ENCODE measurements at regions not wholly inside any gene's neighbourhood (a gene's known extent, or its start where the extent isn't known, plus 50 kb on each side); places are given as distances from the start of the nearest gene placed in this dataset.

- H3K4me3 Mint-ChIP-seq (ENCODE audit: low read depth), result no peak overlapping the region
Observed at GRCh38 chr11:32255841-32256240, 165.0 kb downstream of the RCN1 start.

GRCh38 chr11:32256466-32256865, 165.6 kb downstream of the RCN1 start:
- no peak for DNase-seq (ENCODE audit: low spot score)
- H3K36me3 Mint-ChIP-seq (ENCODE audit: low read depth), result no peaks in the 10 kb centered on the region
- no peaks in the 10 kb centered on the region for H3K4me1 Mint-ChIP-seq (ENCODE audit: low read depth)
- H3K27ac Mint-ChIP-seq, result no peak overlapping the region
- peaks cover 2% of the 10 kb centered on the region for H3K27me3 Mint-ChIP-seq (ENCODE audit: low read depth)
- intact Hi-C loops (cut with micrococcal nuclease), result no loop called here
- no peaks in the 10 kb centered on the region for H3K9me3 Mint-ChIP-seq
- no peak overlapping the region for H3K4me3 Mint-ChIP-seq (ENCODE audit: low read depth)

More at GRCh38 chr11:32255841-32256240, 165.0 kb downstream of the RCN1 start:
- no peaks in the 10 kb centered on the region for H3K36me3 Mint-ChIP-seq (ENCODE audit: low read depth)
- H3K9me3 Mint-ChIP-seq, result no peaks in the 10 kb centered on the region
- no peaks in the 10 kb centered on the region for H3K4me1 Mint-ChIP-seq (ENCODE audit: low read depth)
- intact Hi-C loops (cut with micrococcal nuclease), result no loop called here
- H3K27me3 Mint-ChIP-seq (ENCODE audit: low read depth), result peaks cover 2% of the 10 kb centered on the region
- no peak overlapping the region for H3K27ac Mint-ChIP-seq
- DNase-seq (ENCODE audit: low spot score), result no peak

GRCh38 chr11:32259641-32260081, 168.8 kb downstream of the RCN1 start:
- intact Hi-C loops (cut with micrococcal nuclease), result no loop called here
- no peaks in the 10 kb centered on the region for H3K36me3 Mint-ChIP-seq (ENCODE audit: low read depth)
- no peak for DNase-seq (ENCODE audit: low spot score)
- H3K4me3 Mint-ChIP-seq (ENCODE audit: low read depth), result no peak overlapping the region
- no peak overlapping the region for H3K27ac Mint-ChIP-seq
- H3K4me1 Mint-ChIP-seq (ENCODE audit: low read depth), result no peaks in the 10 kb centered on the region
- peaks cover 2% of the 10 kb centered on the region for H3K27me3 Mint-ChIP-seq (ENCODE audit: low read depth)
- no peaks in the 10 kb centered on the region for H3K9me3 Mint-ChIP-seq

GRCh38 chr11:32262367-32262766, 171.5 kb downstream of the RCN1 start:
- Mint-ChIP-seq H3K9me3 (no peaks in the 10 kb centered on the region), H3K4me1 (ENCODE audit: low read depth) (no peaks in the 10 kb centered on the region), H3K36me3 (ENCODE audit: low read depth) (no peaks in the 10 kb centered on the region), H3K27me3 (ENCODE audit: low read depth) (peaks cover 5% of the 10 kb centered on the region), H3K27ac (no peak overlapping the region), H3K4me3 (ENCODE audit: low read depth) (no peak overlapping the region)
- no peak for DNase-seq (ENCODE audit: low spot score)
- intact Hi-C loops (cut with micrococcal nuclease), result no loop called here

- Mint-ChIP-seq H3K27ac (no peak overlapping the region), H3K36me3 (ENCODE audit: low read depth) (no peaks in the 10 kb centered on the region), H3K4me3 (ENCODE audit: low read depth) (no peak overlapping the region), H3K9me3 (no peaks in the 10 kb centered on the region), H3K27me3 (ENCODE audit: low read depth) (peaks cover 7% of the 10 kb centered on the region), H3K4me1 (ENCODE audit: low read depth) (no peaks in the 10 kb centered on the region)
- DNase-seq (ENCODE audit: low spot score), result no peak
- intact Hi-C loops (cut with micrococcal nuclease), result no loop called here
Observed at GRCh38 chr11:32265911-32266310, 169.4 kb downstream of the WT1 start.

- Mint-ChIP-seq H3K27me3 (ENCODE audit: low read depth) (peaks cover 9% of the 10 kb centered on the region), H3K4me3 (ENCODE audit: low read depth) (no peak overlapping the region), H3K9me3 (no peaks in the 10 kb centered on the region)
Observed at GRCh38 chr11:32266601-32267000, 168.7 kb downstream of the WT1 start.

GRCh38 chr11:32267679-32268187, 167.6 kb downstream of the WT1 start:
- no peak overlapping the region for H3K27ac Mint-ChIP-seq
- H3K27me3 Mint-ChIP-seq (ENCODE audit: low read depth), result peaks cover 13% of the 10 kb centered on the region
- intact Hi-C loops (cut with micrococcal nuclease), result no loop called here
- DNase-seq (ENCODE audit: low spot score), result no peak
- no peaks in the 10 kb centered on the region for H3K4me1 Mint-ChIP-seq (ENCODE audit: low read depth)
- H3K4me3 Mint-ChIP-seq (ENCODE audit: low read depth), result no peak overlapping the region
- no peaks in the 10 kb centered on the region for H3K36me3 Mint-ChIP-seq (ENCODE audit: low read depth)
- no peaks in the 10 kb centered on the region for H3K9me3 Mint-ChIP-seq

More at GRCh38 chr11:32266601-32267000, 168.7 kb downstream of the WT1 start:
- no peaks in the 10 kb centered on the region for H3K4me1 Mint-ChIP-seq (ENCODE audit: low read depth)
- intact Hi-C loops (cut with micrococcal nuclease), result no loop called here
- H3K36me3 Mint-ChIP-seq (ENCODE audit: low read depth), result no peaks in the 10 kb centered on the region
- H3K27ac Mint-ChIP-seq, result no peak overlapping the region
- DNase-seq (ENCODE audit: low spot score), result no peak

- no peak for DNase-seq (ENCODE audit: low spot score)
- Mint-ChIP-seq H3K9me3 (no peaks in the 10 kb centered on the region), H3K27ac (no peak overlapping the region), H3K4me1 (ENCODE audit: low read depth) (no peaks in the 10 kb centered on the region), H3K4me3 (ENCODE audit: low read depth) (no peak overlapping the region), H3K36me3 (ENCODE audit: low read depth) (no peaks in the 10 kb centered on the region), H3K27me3 (ENCODE audit: low read depth) (peaks cover 17% of the 10 kb centered on the region)
- intact Hi-C loops (cut with micrococcal nuclease), result no loop called here
Observed at GRCh38 chr11:32273931-32274330, 161.4 kb downstream of the WT1 start.

GRCh38 chr11:32279672-32280071, 155.7 kb downstream of the WT1 start:
- H3K36me3 Mint-ChIP-seq (ENCODE audit: low read depth), result no peaks in the 10 kb centered on the region
- H3K27ac Mint-ChIP-seq, result no peak overlapping the region
- no peak overlapping the region for H3K4me3 Mint-ChIP-seq (ENCODE audit: low read depth)
- peaks cover 3% of the 10 kb centered on the region for H3K4me1 Mint-ChIP-seq (ENCODE audit: low read depth)
- peaks cover 10% of the 10 kb centered on the region for H3K27me3 Mint-ChIP-seq (ENCODE audit: low read depth)
- no peak for DNase-seq (ENCODE audit: low spot score)
- H3K9me3 Mint-ChIP-seq, result peaks cover 4% of the 10 kb centered on the region
- intact Hi-C loops (cut with micrococcal nuclease), result no loop called here

GRCh38 chr11:32280339-32280738, 155.0 kb downstream of the WT1 start:
- Mint-ChIP-seq H3K9me3 (peaks cover 4% of the 10 kb centered on the region), H3K4me1 (ENCODE audit: low read depth) (peaks cover 3% of the 10 kb centered on the region), H3K36me3 (ENCODE audit: low read depth) (no peaks in the 10 kb centered on the region), H3K27me3 (ENCODE audit: low read depth) (peaks cover 10% of the 10 kb centered on the region), H3K27ac (no peak overlapping the region), H3K4me3 (ENCODE audit: low read depth) (no peak overlapping the region)
- intact Hi-C loops (cut with micrococcal nuclease), result no loop called here
- DNase-seq (ENCODE audit: low spot score), result no peak

- H3K4me1 Mint-ChIP-seq (ENCODE audit: low read depth), result no peaks in the 10 kb centered on the region
- H3K9me3 Mint-ChIP-seq, result peaks cover 1% of the 10 kb centered on the region
- intact Hi-C loops (cut with micrococcal nuclease), result no loop called here
- no peak for DNase-seq (ENCODE audit: low spot score)
- H3K27ac Mint-ChIP-seq, result no peak overlapping the region
- H3K4me3 Mint-ChIP-seq (ENCODE audit: low read depth), result no peak overlapping the region
- peaks cover 3% of the 10 kb centered on the region for H3K27me3 Mint-ChIP-seq (ENCODE audit: low read depth)
- H3K36me3 Mint-ChIP-seq (ENCODE audit: low read depth), result no peaks in the 10 kb centered on the region
Observed at GRCh38 chr11:32288276-32288675, 147.1 kb downstream of the WT1 start.

GRCh38 chr11:32289701-32290100, 145.6 kb downstream of the WT1 start:
- no peak for DNase-seq (ENCODE audit: low spot score)
- Mint-ChIP-seq H3K9me3 (no peaks in the 10 kb centered on the region), H3K27ac (no peak overlapping the region), H3K4me3 (ENCODE audit: low read depth) (no peak overlapping the region), H3K4me1 (ENCODE audit: low read depth) (no peaks in the 10 kb centered on the region), H3K36me3 (ENCODE audit: low read depth) (no peaks in the 10 kb centered on the region), H3K27me3 (ENCODE audit: low read depth) (peaks cover 2% of the 10 kb centered on the region)
- intact Hi-C loops (cut with micrococcal nuclease), result no loop called here

- Mint-ChIP-seq H3K4me1 (ENCODE audit: low read depth) (no peaks in the 10 kb centered on the region), H3K27me3 (ENCODE audit: low read depth) (peaks cover 2% of the 10 kb centered on the region), H3K36me3 (ENCODE audit: low read depth) (no peaks in the 10 kb centered on the region), H3K4me3 (ENCODE audit: low read depth) (no peak overlapping the region), H3K9me3 (no peaks in the 10 kb centered on the region), H3K27ac (no peak overlapping the region)
- no peak for DNase-seq (ENCODE audit: low spot score)
- intact Hi-C loops (cut with micrococcal nuclease), result no loop called here
Observed at GRCh38 chr11:32290783-32291182, 144.6 kb downstream of the WT1 start.

GRCh38 chr11:32297611-32298011, 137.7 kb downstream of the WT1 start:
- no peak for DNase-seq (ENCODE audit: low spot score)
- Mint-ChIP-seq H3K36me3 (ENCODE audit: low read depth) (no peaks in the 10 kb centered on the region), H3K27me3 (ENCODE audit: low read depth) (peaks cover 5% of the 10 kb centered on the region), H3K4me1 (ENCODE audit: low read depth) (peaks cover 4% of the 10 kb centered on the region), H3K27ac (no peak overlapping the region), H3K9me3 (no peaks in the 10 kb centered on the region), H3K4me3 (ENCODE audit: low read depth) (no peak overlapping the region)
- intact Hi-C loops (cut with micrococcal nuclease), result loop anchor here (1.0 to 5.0 kb wide), 2 partner anchors 110 to 245 kb away; no protein-coding TSS in a partner anchor

Data from activated T-helper 2 cell treated with anti-CD3 and anti-CD28 coated beads, Interferon-gamma antibody, Interleukin-2, Interleukin-4, amounts not matched to agents 10 μg/mL and 5 μg/mL and 100 μg/mL, durations not matched to agents 14 hours and 24 hours and 36 hours (primary cell).